HEK293T (cell line): ENCODE measurements at regions not wholly inside any gene's neighbourhood (a gene's known extent, or its start where the extent isn't known, plus 50 kb on each side); places are given as distances from the start of the nearest gene placed in this dataset.

Experiments used
- HDGF ChIP-seq: fragments of 450-650 bp; IDR thresholded peaks from 2 replicates; pipeline ENCODE4 v1.6.1; 2017; ENCODE audit warnings: antibody characterized with exemption, borderline replicate concordance
- SP1 ChIP-seq: fragments of 450-650 bp; IDR thresholded peaks from 2 replicates; pipeline ENCODE4 v1.6.1; 2017
- TARDBP ChIP-seq: fragments of 450-650 bp; IDR thresholded peaks from 2 replicates; pipeline ENCODE4 v1.6.1; 2016

GRCh38 chr11:92045301-92045700 lies 179.3 kb upstream of the FAT3 start:
- TF ChIP-seq HDGF, result no peak
- TF ChIP-seq SP1, result no peak
- TF ChIP-seq TARDBP, result no peak
